Bronchial epithelial cell (primary cell): ENCODE measurements at regions not wholly inside any gene's neighbourhood (a gene's known extent, or its start where the extent isn't known, plus 50 kb on each side); places are given as distances from the start of the nearest gene placed in this dataset.
A peak's percentile ranks its signal among the peaks of the same experiment; 100 is the strongest.

ENCODE experiments used
- DNase-seq: peaks from one replicate; pipeline ENCODE4 v3.0.0-alpha.2; 2010; ENCODE audit warnings: low read depth
- FAIRE-seq: peaks from 2 replicates; lab custom pipeline; 2011; peaks lifted over from hg19 to GRCh38; lab: Jason Lieb, UNC
- H3K27me3 ChIP-seq: 2 replicates; pipeline ENCODE4 v1.5.1; 2011; ENCODE audit warnings: low read length; ENCODE audit not compliant: control insufficient read depth, insufficient read depth
- H3K36me3 ChIP-seq: 2 replicates; pipeline ENCODE4 v1.5.1; 2011; ENCODE audit warnings: low read length; ENCODE audit not compliant: control insufficient read depth, insufficient read depth
- H3K4me3 ChIP-seq: 2 replicates; pipeline ENCODE4 v1.5.1; 2011; ENCODE audit warnings: mild to moderate bottlenecking, low read depth, low read length, control low read depth
- CTCF ChIP-seq: IDR thresholded peaks from 2 replicates; pipeline ENCODE4 v1.5.1; 2011; ENCODE audit warnings: mild to moderate bottlenecking, moderate library complexity, low read length, control low read depth, inconsistent platforms; ENCODE audit not compliant: insufficient read depth, severe bottlenecking

- H3K36me3 ChIP-seq = no peaks in the 10 kb centered on the region
- DNase-seq = no peak
- no peak overlapping the region for H3K4me3 ChIP-seq
- no peak for FAIRE-seq
- no peak for TF ChIP-seq CTCF
- H3K27me3 ChIP-seq = no peaks in the 10 kb centered on the region
These were observed 53.5 kb upstream of the FAM9B start for GRCh38 chrX:9087271-9088040.

- TF ChIP-seq CTCF = no peak
- Histone ChIP-seq H3K4me3 (no peak overlapping the region), H3K36me3 (no peaks in the 10 kb centered on the region), H3K27me3 (no peaks in the 10 kb centered on the region)
- FAIRE-seq (no peak), DNase-seq (no peak)
These were observed 55.0 kb upstream of the FAM9B start for GRCh38 chrX:9088896-9089295.

GRCh38 chrX:9090766-9091165 is 56.8 kb upstream of the FAM9B start:
- FAIRE-seq = no peak
- H3K36me3 ChIP-seq = no peaks in the 10 kb centered on the region

GRCh38 chrX:9091258-9091657 is 57.3 kb upstream of the FAM9B start:
- no peak for TF ChIP-seq CTCF
- Histone ChIP-seq H3K4me3 (no peak overlapping the region), H3K36me3 (no peaks in the 10 kb centered on the region), H3K27me3 (no peaks in the 10 kb centered on the region)
- peak; percentile 43 for FAIRE-seq
- no peak for DNase-seq

More at GRCh38 chrX:9090766-9091165, 56.8 kb upstream of the FAM9B start:
- no peak for TF ChIP-seq CTCF
- no peak for DNase-seq
- no peak overlapping the region for H3K4me3 ChIP-seq
- no peaks in the 10 kb centered on the region for H3K27me3 ChIP-seq

GRCh38 chrX:9102956-9103355 is 69.0 kb upstream of the FAM9B start:
- FAIRE-seq (no peak), DNase-seq (no peak)
- Histone ChIP-seq H3K27me3 (no peaks in the 10 kb centered on the region), H3K4me3 (no peak overlapping the region), H3K36me3 (no peaks in the 10 kb centered on the region)
- TF ChIP-seq CTCF = no peak

- no peaks in the 10 kb centered on the region for H3K36me3 ChIP-seq
- FAIRE-seq (no peak), DNase-seq (no peak)
- no peak for TF ChIP-seq CTCF
- H3K4me3 ChIP-seq = no peak overlapping the region
- no peaks in the 10 kb centered on the region for H3K27me3 ChIP-seq
These were observed 74.1 kb upstream of the FAM9B start for GRCh38 chrX:9108054-9108453.
